CD4-positive, alpha-beta T cell treated with Interleukin-12 subunit alpha and Interleukin-12 subunit beta, for 1 hour (primary cell): ENCODE measurements at regions not wholly inside any gene's neighbourhood (a gene's known extent, or its start where the extent isn't known, plus 50 kb on each side); places are given as distances from the start of the nearest gene placed in this dataset.
"Not testable (repeated sequence)": the region's sequence is repeated elsewhere in the genome, so short reads cannot be mapped to it uniquely, and the experiment has no call there.

Experiments
- DNase-seq: peaks from one replicate; pipeline ENCODE4 v3.0.0-alpha.2; 2020

DNA sequence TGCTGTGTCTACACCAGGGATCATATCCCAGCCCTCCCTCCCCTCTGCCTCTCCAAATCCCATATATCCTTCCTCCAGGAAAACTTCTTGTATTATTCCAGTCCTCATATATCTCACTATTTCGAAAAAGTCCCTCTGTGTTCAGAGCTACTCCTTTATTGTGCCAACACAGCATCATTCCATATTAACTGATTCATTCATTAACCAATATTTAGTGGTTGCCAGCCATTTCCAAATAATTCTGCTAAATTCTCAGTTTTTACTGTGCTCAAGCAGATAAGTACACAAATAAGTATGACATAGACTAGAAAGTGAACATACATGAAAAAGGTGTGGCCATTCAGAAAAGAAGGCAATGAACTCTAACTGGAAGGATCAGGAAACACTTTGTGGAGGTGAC lies 241.6 kb upstream of the DUSP10 start:
- no peak for DNase-seq

- no peak for DNase-seq
Observed at GRCh38 chr1:221981461-221981860, 239.6 kb upstream of the DUSP10 start.

DNA sequence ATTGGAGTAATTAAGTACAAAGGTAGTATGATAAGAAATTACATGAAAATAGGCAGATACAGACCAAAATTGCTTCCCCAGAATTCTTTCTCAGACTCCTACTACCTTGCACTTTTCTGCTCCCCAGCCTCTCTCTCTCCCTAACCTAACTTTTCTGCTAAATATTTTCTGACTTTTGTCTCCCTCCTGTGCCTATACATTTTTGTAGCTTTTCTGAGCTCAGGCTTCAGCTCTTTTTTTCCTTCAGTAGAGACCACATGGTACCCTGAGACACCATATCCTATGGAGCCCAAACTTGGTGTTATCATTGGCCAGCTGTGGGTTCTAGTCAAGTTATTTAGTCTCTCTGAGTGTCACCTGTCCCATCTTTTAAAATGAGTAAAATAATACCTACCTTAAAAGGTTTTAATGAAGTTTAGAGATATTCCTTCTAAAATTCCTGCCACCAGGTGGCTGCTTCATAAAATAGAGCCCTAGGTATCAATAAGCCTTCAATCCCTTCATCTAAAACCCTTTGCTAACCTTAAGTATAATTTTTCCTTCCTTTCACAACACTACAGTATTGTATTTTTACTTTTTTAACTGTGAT lies 237.6 kb upstream of the DUSP10 start:
- no peak for DNase-seq

- not testable (repeated sequence) for DNase-seq
Observed at GRCh38 chr1:221978631-221979334, 236.9 kb upstream of the DUSP10 start.

DNA sequence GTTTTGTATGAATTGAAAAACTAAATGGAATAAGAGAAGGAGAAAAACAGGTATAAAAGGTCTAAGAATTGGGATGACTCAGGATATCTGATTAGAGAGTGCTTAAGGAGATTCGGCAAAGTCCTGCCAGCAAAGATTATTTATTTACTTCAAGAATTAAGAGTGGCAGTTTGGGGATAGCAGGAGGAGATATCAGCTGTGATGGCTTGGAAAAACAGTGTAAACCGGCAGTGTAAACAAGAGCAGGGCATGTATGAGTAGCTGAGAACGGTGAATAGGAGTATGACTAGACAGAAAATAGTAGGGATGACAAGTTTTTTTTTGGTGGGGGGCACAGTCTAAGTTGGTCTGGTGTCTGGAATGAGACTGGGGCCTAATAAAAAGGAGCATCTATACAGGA lies 231.9 kb upstream of the DUSP10 start:
- DNase-seq = not testable (repeated sequence)

GRCh38 chr1:221972276-221973235 lies 230.7 kb upstream of the DUSP10 start:
- DNase-seq = no peak

GRCh38 chr1:221971035-221971434 lies 229.1 kb upstream of the DUSP10 start:
- DNase-seq = not testable (repeated sequence)

DNA sequence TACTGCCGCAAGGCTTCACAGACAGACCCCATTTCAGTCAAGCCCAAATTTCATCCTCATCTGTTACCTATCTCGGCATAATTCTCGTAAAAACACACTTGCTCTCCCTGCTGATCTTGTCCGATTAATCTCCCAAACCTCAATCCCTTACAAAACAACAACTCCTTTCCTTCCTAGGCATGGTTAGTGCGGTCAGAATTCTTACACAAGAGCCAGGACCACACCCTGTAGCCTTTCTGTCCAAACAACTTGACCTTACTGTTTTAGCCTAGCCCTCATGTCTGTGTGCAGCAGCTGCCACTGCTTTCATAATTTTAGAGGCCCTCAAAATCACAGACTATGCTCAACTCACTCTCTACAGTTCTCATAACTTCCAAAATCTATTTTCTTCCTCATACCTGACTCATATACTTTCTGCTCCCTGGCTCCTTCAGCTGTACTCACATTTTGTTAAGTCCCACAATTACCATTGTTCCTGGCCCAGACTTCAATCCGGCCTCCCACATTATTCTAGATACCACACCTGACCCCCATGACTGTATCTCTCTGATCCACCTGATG lies 227.5 kb upstream of the DUSP10 start:
- not testable (repeated sequence) for DNase-seq

GRCh38 chr1:221967538-221967937 lies 225.6 kb upstream of the DUSP10 start:
- not testable (repeated sequence) for DNase-seq

GRCh38 chr1:221966888-221967287 lies 225.0 kb upstream of the DUSP10 start:
- not testable (repeated sequence) for DNase-seq

DNA sequence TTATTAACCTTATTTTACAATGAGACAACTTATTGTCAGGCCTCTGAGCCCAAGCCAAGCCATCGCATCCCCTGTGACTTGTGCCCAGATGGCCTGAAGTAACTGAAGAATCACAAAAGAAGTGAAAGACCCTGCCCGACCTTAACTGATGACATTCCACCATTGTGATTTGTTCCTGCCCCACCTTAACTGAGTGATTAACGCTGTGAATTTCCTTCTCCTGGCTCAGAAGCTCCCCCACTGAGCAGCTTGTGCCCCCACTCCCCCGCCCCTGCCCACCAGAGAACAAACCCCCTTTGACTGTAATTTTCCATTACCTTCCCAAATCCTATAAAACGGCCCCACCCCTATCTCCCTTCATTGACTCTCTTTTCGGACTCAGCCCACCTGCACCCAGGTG lies 224.0 kb upstream of the DUSP10 start:
- not testable (repeated sequence) for DNase-seq

- no peak for DNase-seq
Observed at GRCh38 chr1:221965252-221965651, 223.4 kb upstream of the DUSP10 start.

GRCh38 chr1:221963742-221964141 lies 221.9 kb upstream of the DUSP10 start:
- no peak for DNase-seq

DNA sequence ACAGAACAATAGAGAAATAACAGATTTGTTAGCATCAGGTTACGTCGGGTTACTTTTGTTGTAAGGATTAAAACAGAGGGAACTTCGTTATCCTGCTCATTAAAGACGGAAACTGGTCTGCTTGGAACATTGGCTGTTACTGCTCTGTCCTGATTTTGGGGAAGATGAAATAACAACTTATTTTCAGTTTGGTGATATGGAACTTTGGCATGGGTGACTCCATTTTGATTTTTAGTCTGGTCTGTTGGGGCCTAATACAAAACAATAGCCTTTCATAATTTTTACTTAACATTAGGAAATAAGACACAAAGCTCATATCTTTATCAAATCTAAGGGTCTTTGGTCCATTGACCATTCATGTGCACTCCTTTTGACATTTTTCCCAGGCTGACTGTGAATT lies 220.5 kb upstream of the DUSP10 start:
- no peak for DNase-seq

DNA sequence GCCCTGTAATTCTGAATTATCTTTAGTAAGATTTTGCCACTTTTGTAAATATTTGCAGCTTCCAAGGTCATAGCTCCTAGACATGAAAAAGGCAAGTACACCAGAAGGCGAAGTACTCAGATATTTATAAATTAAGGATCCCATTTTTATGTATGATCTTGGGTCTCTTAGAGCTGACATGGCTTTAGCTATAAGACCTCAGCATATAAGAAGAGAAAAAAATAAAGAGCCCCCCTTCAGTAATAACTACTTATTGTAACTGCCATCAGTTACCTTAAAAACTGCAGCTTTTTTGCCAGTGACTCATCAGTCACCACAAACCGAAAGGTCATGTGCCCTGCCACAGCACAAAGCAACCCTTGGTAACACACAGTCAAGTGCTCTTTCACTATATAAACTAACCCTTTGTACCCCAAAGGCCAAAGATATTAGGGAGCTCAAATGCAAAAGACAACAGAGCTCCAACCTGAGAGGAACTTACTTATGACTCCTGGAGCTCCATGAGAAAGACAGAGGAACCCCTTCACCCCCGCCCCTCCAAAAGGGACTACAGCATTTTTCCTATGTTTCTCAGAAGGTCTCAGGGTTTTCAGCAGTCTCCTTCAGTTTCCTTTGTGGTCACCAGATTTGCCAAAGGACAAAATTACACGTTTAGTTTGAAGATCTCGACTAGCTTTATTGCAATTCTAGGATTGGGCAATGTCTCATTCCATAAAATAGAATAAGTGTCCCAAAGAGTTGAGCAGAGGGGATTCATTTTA lies 219.8 kb upstream of the DUSP10 start:
- DNase-seq = peak; percentile 19

DNA sequence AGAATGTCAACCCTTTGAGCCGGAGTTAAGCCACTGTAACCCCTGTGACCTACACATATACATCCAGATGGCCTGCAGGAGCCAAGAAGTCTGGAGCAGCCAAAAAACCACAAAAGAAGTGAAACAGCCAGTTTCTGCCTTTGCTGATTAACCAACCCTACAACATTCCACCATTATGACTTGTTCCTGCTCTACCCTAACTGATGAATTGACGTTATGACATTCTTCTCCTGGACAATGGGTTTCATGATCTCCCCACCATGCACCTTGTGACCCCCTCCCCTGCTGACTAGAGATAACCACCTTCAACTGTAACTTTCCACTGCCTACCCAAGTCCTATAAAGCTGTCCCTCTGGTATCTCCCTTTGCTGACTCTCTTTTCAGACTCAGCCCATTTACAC lies 216.3 kb upstream of the DUSP10 start:
- DNase-seq = not testable (repeated sequence)

- DNase-seq = not testable (repeated sequence)
Observed at GRCh38 chr1:221957350-221957749, 215.5 kb upstream of the DUSP10 start.

- DNase-seq = no peak
Observed at GRCh38 chr1:221949996-221950395, 208.1 kb upstream of the DUSP10 start.

- DNase-seq = no peak
Observed at GRCh38 chr1:221948459-221948858, 206.6 kb upstream of the DUSP10 start.

DNA sequence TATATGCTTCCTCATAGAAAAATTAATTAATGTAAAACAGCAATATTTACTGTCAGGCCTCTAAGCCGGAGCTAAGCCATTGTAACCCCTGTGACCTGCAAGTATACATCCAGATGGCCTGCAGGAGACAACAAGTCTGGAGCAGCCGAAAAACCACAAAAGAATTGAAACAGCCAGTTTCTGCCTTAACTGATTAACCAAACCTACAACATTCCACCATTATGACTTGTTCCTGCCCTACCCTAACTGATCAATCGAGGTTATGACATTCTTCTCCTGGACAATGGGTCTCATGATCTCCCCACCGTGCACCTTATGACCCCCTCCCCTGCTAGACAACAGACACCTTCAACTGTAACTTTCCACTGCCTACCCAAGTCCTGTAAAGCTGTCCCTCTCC lies 205.8 kb upstream of the DUSP10 start:
- no peak for DNase-seq

- no peak for DNase-seq
Observed at GRCh38 chr1:221946768-221947167, 204.9 kb upstream of the DUSP10 start.

DNA sequence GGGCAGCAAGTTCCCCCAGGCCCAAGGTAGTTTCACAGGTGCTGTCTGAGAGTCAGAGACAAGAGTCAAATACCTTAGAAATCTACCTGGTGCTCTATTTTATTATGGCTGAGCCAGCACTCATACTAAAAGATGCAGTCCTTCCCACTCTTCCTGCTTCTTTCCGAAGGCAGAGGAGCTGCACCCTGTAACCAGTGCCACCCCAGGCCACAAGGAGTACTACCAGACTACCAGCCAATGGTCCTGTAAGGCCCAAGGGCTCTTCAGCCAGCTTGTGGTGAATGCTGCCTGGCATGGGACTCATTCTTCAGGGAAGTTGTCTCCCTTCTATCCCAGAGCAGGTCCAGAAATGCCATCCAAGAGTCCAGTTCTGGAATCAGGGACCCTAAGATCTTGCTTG lies 203.8 kb upstream of the DUSP10 start:
- no peak for DNase-seq
